Testis (tissue), 2 donors: ENCODE measurements at regions not wholly inside any gene's neighbourhood (a gene's known extent, or its start where the extent isn't known, plus 50 kb on each side); places are given as distances from the start of the nearest gene placed in this dataset.

Source experiments
- DNase-seq: peaks from one replicate; pipeline ENCODE4 v3.0.0-alpha.2; 2019
- H3K27ac ChIP-seq, 2 donors: fragments of 200-600 bp; sonication (generic); one replicate each; pipeline ENCODE4 v1.5.1; 2019
- H3K27me3 ChIP-seq: fragments of 200-600 bp; sonication (generic); one replicate; pipeline ENCODE4 v1.5.1; 2019
- H3K36me3 ChIP-seq: fragments of 200-600 bp; sonication (generic); one replicate; pipeline ENCODE4 v1.5.1; 2017; ENCODE audit warnings: low read depth; ENCODE audit errors: missing control alignments
- H3K4me1 ChIP-seq: fragments of 200-600 bp; sonication (generic); one replicate; pipeline ENCODE4 v1.5.1; 2019
- H3K4me3 ChIP-seq, 2 donors: fragments of 200-600 bp; sonication (generic); one replicate each; pipeline ENCODE4 v1.5.1; 2017 to 2019
- H3K9me3 ChIP-seq: fragments of 200-600 bp; sonication (generic); one replicate; pipeline ENCODE4 v1.5.1; 2017
- CTCF ChIP-seq, 3 experiments: fragments of 450-650 bp in 2 of 3; fragments of 200-600 bp in 1 of 3; sonication (generic) in 1 of 3; IDR thresholded peaks; one replicate each; pipeline ENCODE4 v1.5.1; 2016 to 2019; ENCODE audit warnings: antibody characterized with exemption in 3 of 3, mild to moderate bottlenecking in 2 of 3, moderate library complexity in 1 of 3
- POLR2A ChIP-seq: fragments of 450-650 bp; IDR thresholded peaks from one replicate; pipeline ENCODE4 v1.6.1; 2017; ENCODE audit warnings: antibody characterized with exemption, mild to moderate bottlenecking, moderate library complexity
- WGBS, 2 donors: methylation state at CpG; one replicate each; pipeline ENCODE4 v1.1.5; 2018; 5-methylcytosine and 5-hydroxymethylcytosine counted together
- intact Hi-C: fragments of 100-400 bp; cut with DNase I; formaldehyde crosslinking; loops from one replicate; pipeline ENCODE4 v1.15.1; 2023; ENCODE audit warnings: low total_unique reads

- no peaks in the 10 kb centered on the region for H3K27me3 ChIP-seq
- DNase-seq, result no peak
- H3K4me1 ChIP-seq, result no peaks in the 10 kb centered on the region
- no peaks in the 10 kb centered on the region for H3K9me3 ChIP-seq
- 97 to 98% methylated on average over 3 of the region's 3 CpGs for WGBS, 2 donors
- H3K27ac ChIP-seq, result no peak overlapping the region
- no peaks in the 10 kb centered on the region for H3K36me3 ChIP-seq
- H3K4me3 ChIP-seq, result no peak overlapping the region
- TF ChIP-seq CTCF (IDR thresholded peaks at IDR 0.05) (no peak), POLR2A (no peak)
- intact Hi-C loops, result no loop called here
Observed at GRCh38 chrX:43479070-43479469, 177.0 kb upstream of the MAOA start.

GRCh38 chrX:43479850-43480249 is 176.2 kb upstream of the MAOA start:
- no peak for DNase-seq
- no peak for TF ChIP-seq CTCF (IDR thresholded peaks at IDR 0.05)
- TF ChIP-seq POLR2A, result no peak
- H3K4me3 ChIP-seq, result no peak overlapping the region
- intact Hi-C loops, result no loop called here
- H3K27me3 ChIP-seq, result no peaks in the 10 kb centered on the region
- 73 to 82% methylated on average over 3 to 4 of the region's 4 CpGs for WGBS, 2 donors
- H3K36me3 ChIP-seq, result no peaks in the 10 kb centered on the region
- H3K9me3 ChIP-seq, result no peaks in the 10 kb centered on the region
- H3K4me1 ChIP-seq, result no peaks in the 10 kb centered on the region
- H3K27ac ChIP-seq, result no peak overlapping the region

- intact Hi-C loops, result no loop called here
- Histone ChIP-seq H3K36me3 (no peaks in the 10 kb centered on the region), H3K27me3 (no peaks in the 10 kb centered on the region), H3K9me3 (no peaks in the 10 kb centered on the region), H3K4me1 (no peaks in the 10 kb centered on the region), H3K27ac (no peak overlapping the region), H3K4me3 (no peak overlapping the region)
- TF ChIP-seq CTCF (IDR thresholded peaks at IDR 0.05), result no peak
- 56 to 57% methylated on average over 4 to 5 of the region's 5 CpGs for WGBS, 2 donors
- no peak for DNase-seq
Observed at GRCh38 chrX:43481576-43481975, 174.5 kb upstream of the MAOA start.

- Histone ChIP-seq H3K4me3 (no peak overlapping the region), H3K4me1 (no peaks in the 10 kb centered on the region), H3K27me3 (no peaks in the 10 kb centered on the region), H3K27ac (no peak overlapping the region), H3K36me3 (no peaks in the 10 kb centered on the region), H3K9me3 (no peaks in the 10 kb centered on the region)
- intact Hi-C loops, result no loop called here
- DNase-seq, result no peak
- TF ChIP-seq CTCF (IDR thresholded peaks at IDR 0.05) (no peak), POLR2A (no peak)
- 0 to 66% methylated on average over 1 to 3 of the region's 3 CpGs for whole genome bisulfite sequencing, 2 donors
Observed at GRCh38 chrX:43493756-43494155, 162.3 kb upstream of the MAOA start.

GRCh38 chrX:43500246-43500645 is 155.9 kb upstream of the MAOA start:
- H3K4me3 ChIP-seq, result no peak overlapping the region
- 75 to 88% methylated on average over 1 of the region's 1 CpG for WGBS, 2 donors
- DNase-seq, result no peak
- H3K36me3 ChIP-seq, result no peaks in the 10 kb centered on the region
- H3K27me3 ChIP-seq, result no peaks in the 10 kb centered on the region
- H3K9me3 ChIP-seq, result no peaks in the 10 kb centered on the region
- H3K4me1 ChIP-seq, result no peaks in the 10 kb centered on the region
- H3K27ac ChIP-seq, result no peak overlapping the region
- intact Hi-C loops, result no loop called here
- TF ChIP-seq CTCF (IDR thresholded peaks at IDR 0.05) (no peak), POLR2A (no peak)
